Activated T-helper 1 cell treated with anti-CD3 and anti-CD28 coated beads, Interleukin-12 subunit alpha, Interleukin-12 subunit beta, Interleukin-2, Interleukin-4 antibody, amounts not matched to agents 30 ng/mL and 10 ng/mL and 1 ng/mL, durations not matched to agents 14 hours and 24 hours and 36 hours (primary cell): ENCODE measurements at regions not wholly inside any gene's neighbourhood (a gene's known extent, or its start where the extent isn't known, plus 50 kb on each side); places are given as distances from the start of the nearest gene placed in this dataset.

Experiments used
- DNase-seq: peaks from one replicate; pipeline ENCODE4 v3.0.0; 2021; ENCODE audit warnings: low spot score
- H3K27ac Mint-ChIP-seq: one replicate; pipeline ENCODE4 v1.8.0; 2021; ENCODE audit warnings: mild to moderate bottlenecking, mixed read lengths
- H3K27me3 Mint-ChIP-seq: one replicate; pipeline ENCODE4 v1.8.0; 2022; ENCODE audit warnings: mild to moderate bottlenecking, moderate library complexity, mixed read lengths; ENCODE audit not compliant: insufficient read depth
- H3K36me3 Mint-ChIP-seq: one replicate; pipeline ENCODE4 v1.8.0; 2021; ENCODE audit warnings: low read depth, mixed read lengths
- H3K4me1 Mint-ChIP-seq: one replicate; pipeline ENCODE4 v1.8.0; 2021; ENCODE audit warnings: low read depth, mixed read lengths
- H3K4me3 Mint-ChIP-seq: one replicate; pipeline ENCODE4 v1.8.0; 2021; ENCODE audit warnings: mild to moderate bottlenecking, moderate library complexity, mixed read lengths
- H3K9me3 Mint-ChIP-seq: one replicate; pipeline ENCODE4 v1.8.0; 2021; ENCODE audit warnings: mixed read lengths
- intact Hi-C: fragments of 100-400 bp; cut with micrococcal nuclease; formaldehyde crosslinking; loops from one replicate; pipeline ENCODE4 v1.15.1; 2024

DNA sequence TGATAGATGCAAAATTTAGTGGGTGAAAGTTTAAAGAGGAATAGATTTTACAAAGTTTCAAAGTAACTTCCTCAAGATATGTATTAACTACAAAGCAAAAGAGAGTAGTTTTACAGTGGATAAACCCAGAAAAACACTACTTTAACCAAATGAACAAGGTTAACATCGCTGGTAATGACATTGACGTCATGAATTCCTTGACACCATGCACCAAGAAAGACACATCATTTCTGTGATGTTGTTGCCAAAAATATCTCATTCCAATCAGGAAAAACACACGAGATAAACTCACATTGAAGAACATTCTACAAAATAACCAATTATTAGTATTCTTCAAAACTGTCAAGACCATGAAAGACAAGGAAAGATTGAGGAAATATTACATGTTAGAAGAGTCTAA, 605.6 kb upstream of the SETBP1 start:
- H3K27ac Mint-ChIP-seq = no peak overlapping the region
- no peaks in the 10 kb centered on the region for H3K4me1 Mint-ChIP-seq
- no peaks in the 10 kb centered on the region for H3K27me3 Mint-ChIP-seq
- intact Hi-C loops = no loop called here
- no peak for DNase-seq
- no peak overlapping the region for H3K4me3 Mint-ChIP-seq
- H3K36me3 Mint-ChIP-seq = no peaks in the 10 kb centered on the region
- no peaks in the 10 kb centered on the region for H3K9me3 Mint-ChIP-seq

DNA sequence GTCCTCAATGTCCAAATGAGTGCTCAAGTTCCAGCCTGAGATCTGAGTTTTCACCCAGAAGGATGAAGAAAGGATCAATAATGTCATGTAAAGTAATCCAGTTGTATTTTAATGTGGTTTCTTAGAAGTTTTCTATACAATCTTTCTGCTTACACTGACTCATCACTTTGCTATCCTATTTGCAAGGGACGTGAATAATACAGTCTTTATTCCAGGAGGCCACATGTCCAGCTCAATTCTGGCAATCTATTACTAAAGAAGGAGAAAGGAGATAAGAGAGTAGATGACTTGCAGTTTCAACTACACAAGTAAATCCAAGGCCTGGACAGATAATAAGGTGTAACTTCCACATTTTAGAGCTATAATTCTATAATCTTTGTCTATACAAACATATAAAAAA, 601.1 kb upstream of the SETBP1 start:
- intact Hi-C loops = no loop called here
- no peak overlapping the region for H3K27ac Mint-ChIP-seq
- no peak for DNase-seq
- H3K4me1 Mint-ChIP-seq = no peaks in the 10 kb centered on the region
- no peaks in the 10 kb centered on the region for H3K9me3 Mint-ChIP-seq
- no peak overlapping the region for H3K4me3 Mint-ChIP-seq
- no peaks in the 10 kb centered on the region for H3K27me3 Mint-ChIP-seq
- H3K36me3 Mint-ChIP-seq = no peaks in the 10 kb centered on the region

DNA sequence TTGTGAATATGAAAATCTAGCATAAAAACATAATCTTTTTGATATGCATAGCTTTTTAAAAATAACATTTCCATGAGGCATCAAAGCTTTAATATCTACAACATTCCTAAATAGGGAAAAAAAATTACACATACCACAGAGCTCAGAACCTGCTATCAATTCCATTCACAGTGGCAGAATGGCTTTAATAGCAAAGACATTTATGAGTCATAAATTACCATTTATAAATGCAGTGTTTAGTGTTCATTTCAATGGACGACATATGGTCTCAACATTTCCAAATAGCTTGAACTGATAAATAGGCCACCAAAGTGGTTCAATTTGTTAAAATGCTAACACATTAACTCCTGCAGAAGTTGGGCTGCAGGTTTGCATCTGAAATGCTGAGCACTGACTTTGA, 600.6 kb upstream of the SETBP1 start:
- DNase-seq = no peak
- Mint-ChIP-seq H3K27me3 (no peaks in the 10 kb centered on the region), H3K4me1 (no peaks in the 10 kb centered on the region), H3K9me3 (no peaks in the 10 kb centered on the region), H3K36me3 (no peaks in the 10 kb centered on the region), H3K27ac (no peak overlapping the region), H3K4me3 (no peak overlapping the region)
- intact Hi-C loops = no loop called here

DNA sequence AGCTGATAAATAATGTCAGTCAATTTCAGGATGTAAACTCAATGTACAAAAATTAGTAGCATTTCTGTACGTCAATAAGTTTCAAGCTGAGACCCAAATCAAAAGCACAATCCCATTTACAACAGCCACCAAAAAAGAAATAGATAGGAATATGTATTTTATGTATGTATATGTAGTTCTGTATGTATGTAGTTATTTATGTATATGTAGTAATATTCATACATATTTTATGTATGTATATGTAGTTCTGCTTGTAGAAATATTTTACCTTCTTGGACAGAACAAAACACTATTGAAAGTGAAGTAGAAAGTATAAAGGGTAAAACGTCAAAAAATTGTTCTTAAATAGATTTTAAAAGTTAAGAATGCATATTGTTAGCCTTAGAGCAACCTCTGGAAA, 591.0 kb upstream of the SETBP1 start:
- intact Hi-C loops = no loop called here

DNA sequence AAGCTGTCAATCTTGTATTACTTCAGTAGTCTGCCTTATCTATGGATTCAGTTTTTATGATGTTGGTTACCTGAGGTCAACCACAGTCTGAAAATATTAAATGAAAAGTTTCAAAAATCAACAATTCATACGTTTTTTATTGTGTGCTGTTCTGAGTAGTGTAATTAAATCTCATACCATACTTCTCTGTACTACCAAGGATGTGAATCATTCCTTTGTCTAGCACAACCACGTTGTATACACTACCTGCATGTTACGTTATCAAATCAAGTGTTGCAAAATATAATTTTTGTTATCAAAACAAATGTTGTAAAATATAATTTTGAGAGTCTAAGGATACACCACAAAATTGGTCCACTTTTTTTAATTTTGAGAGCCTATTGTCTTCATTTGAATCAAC, 590.2 kb upstream of the SETBP1 start:
- Mint-ChIP-seq H3K4me1 (no peaks in the 10 kb centered on the region), H3K27me3 (no peaks in the 10 kb centered on the region), H3K27ac (no peak overlapping the region), H3K36me3 (no peaks in the 10 kb centered on the region), H3K4me3 (no peak overlapping the region), H3K9me3 (peaks cover 9% of the 10 kb centered on the region)
- intact Hi-C loops = no loop called here
- no peak for DNase-seq

More for the DNA sequence above, 591.0 kb upstream of the SETBP1 start:
- H3K27ac Mint-ChIP-seq = no peak overlapping the region
- no peaks in the 10 kb centered on the region for H3K27me3 Mint-ChIP-seq
- H3K4me3 Mint-ChIP-seq = no peak overlapping the region
- H3K9me3 Mint-ChIP-seq = peaks cover 1% of the 10 kb centered on the region
- no peaks in the 10 kb centered on the region for H3K36me3 Mint-ChIP-seq
- H3K4me1 Mint-ChIP-seq = no peaks in the 10 kb centered on the region
- no peak for DNase-seq

DNA sequence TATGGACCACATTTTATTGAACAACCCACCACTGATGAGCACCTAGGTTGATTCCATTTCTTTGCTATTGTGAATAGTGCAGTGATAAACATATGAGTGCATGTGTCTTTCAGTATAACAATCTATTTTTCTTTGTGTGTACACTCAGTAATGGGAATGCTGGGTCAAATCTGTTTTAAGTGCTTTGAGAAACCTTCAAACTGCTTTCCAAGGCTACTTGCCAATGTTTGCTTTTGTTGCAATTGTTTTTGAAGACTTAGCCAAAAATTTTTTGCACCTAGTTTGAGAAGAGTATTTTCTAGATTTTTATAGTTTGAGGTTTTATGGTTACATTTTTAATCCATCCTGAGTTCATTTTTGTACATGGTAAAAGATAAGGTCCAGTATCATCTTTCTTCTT, 587.4 kb upstream of the SETBP1 start:
- H3K36me3 Mint-ChIP-seq = no peaks in the 10 kb centered on the region
- no peak for DNase-seq
- peaks cover 12% of the 10 kb centered on the region for H3K9me3 Mint-ChIP-seq
- no peaks in the 10 kb centered on the region for H3K27me3 Mint-ChIP-seq
- no peaks in the 10 kb centered on the region for H3K4me1 Mint-ChIP-seq
- H3K27ac Mint-ChIP-seq = no peak overlapping the region
- intact Hi-C loops = no loop called here
- H3K4me3 Mint-ChIP-seq = no peak overlapping the region

GRCh38 chr18:44096016-44096415, 584.7 kb upstream of the SETBP1 start:
- DNase-seq = no peak
- intact Hi-C loops = no loop called here
- Mint-ChIP-seq H3K27ac (no peak overlapping the region), H3K27me3 (no peaks in the 10 kb centered on the region), H3K9me3 (peaks cover 12% of the 10 kb centered on the region), H3K4me3 (no peak overlapping the region), H3K4me1 (no peaks in the 10 kb centered on the region), H3K36me3 (no peaks in the 10 kb centered on the region)

DNA sequence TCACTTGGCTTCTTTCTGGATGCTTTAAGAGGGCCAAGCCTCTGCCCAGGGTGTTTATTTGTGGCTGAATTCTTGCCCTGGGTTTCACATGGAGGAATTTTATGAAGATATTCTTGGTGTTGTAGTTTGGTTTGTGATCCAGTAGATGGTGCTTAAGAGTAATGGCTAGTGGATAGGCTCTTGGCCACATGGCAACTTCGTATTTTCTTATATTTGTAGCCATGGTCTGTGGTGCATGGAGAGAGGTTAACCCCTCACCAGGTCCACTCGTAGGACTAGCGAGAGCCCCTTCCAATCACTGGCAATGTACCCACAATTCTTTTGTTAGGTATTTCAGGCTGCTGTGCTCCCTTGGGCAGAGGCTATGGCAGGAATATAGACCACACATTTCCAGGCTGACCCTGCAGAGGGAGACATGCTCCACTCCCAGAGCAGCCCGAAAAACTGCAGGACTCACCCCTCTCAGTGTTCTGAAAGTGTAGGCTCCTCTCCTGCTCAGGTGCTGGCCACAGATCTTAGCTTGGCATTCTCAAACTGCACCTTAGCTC, 582.1 kb upstream of the SETBP1 start:
- no peaks in the 10 kb centered on the region for H3K27me3 Mint-ChIP-seq
- no peak overlapping the region for H3K4me3 Mint-ChIP-seq
- no peak for DNase-seq
- intact Hi-C loops = no loop called here
- peaks cover 12% of the 10 kb centered on the region for H3K9me3 Mint-ChIP-seq
- H3K36me3 Mint-ChIP-seq = no peaks in the 10 kb centered on the region
- no peak overlapping the region for H3K27ac Mint-ChIP-seq
- H3K4me1 Mint-ChIP-seq = no peaks in the 10 kb centered on the region

DNA sequence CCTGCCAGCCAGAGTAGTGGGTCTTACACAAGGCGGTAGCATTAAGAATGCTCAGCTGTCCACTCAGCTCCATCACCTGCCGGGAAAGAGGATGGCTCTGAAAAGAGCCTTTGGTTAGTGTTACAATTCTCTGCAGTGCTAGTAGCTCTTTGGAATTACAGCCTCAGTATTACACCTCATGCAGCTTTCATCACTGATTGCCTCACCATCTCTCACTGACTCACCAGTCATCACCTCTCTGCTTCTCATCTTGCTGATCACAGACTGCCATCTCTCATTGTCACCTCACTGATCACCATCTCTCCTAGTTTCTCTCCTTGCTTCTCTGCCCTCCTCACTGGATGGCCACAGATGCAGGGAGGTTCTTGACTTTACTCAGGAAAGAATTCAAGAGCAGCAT, 573.5 kb upstream of the SETBP1 start:
- Mint-ChIP-seq H3K4me3 (no peak overlapping the region), H3K4me1 (no peaks in the 10 kb centered on the region), H3K36me3 (no peaks in the 10 kb centered on the region), H3K27ac (no peak overlapping the region), H3K27me3 (no peaks in the 10 kb centered on the region), H3K9me3 (no peaks in the 10 kb centered on the region)
- intact Hi-C loops = no loop called here
- DNase-seq = no peak

DNA sequence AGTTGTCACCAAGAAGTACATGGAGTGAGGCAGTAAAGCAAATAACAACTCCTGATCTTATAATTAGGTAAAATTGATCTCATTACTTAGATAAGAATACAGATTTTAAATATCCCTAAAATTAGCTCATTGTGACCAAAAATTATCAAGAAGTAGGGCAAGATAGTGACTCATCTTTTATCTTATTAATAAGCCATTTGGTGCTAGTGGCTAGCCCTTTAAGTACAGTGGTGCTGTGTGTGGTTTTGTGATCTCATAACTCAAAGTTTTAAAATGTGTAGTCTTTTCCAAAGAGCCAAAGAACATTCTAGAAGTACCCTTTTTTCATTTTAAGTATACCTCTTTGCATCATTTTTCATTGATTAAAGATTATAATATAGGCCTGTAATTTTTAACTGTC, 569.4 kb upstream of the SETBP1 start:
- intact Hi-C loops = no loop called here

GRCh38 chr18:44117821-44118220, 562.9 kb upstream of the SETBP1 start:
- Mint-ChIP-seq H3K36me3 (no peaks in the 10 kb centered on the region), H3K4me1 (no peaks in the 10 kb centered on the region), H3K9me3 (peaks cover 3% of the 10 kb centered on the region), H3K4me3 (no peak overlapping the region), H3K27ac (no peak overlapping the region), H3K27me3 (no peaks in the 10 kb centered on the region)
- DNase-seq = no peak
- intact Hi-C loops = no loop called here

More for the DNA sequence above, 569.4 kb upstream of the SETBP1 start:
- no peaks in the 10 kb centered on the region for H3K4me1 Mint-ChIP-seq
- peaks cover 3% of the 10 kb centered on the region for H3K9me3 Mint-ChIP-seq
- no peaks in the 10 kb centered on the region for H3K36me3 Mint-ChIP-seq
- no peak overlapping the region for H3K27ac Mint-ChIP-seq
- H3K4me3 Mint-ChIP-seq = no peak overlapping the region
- DNase-seq = no peak
- no peaks in the 10 kb centered on the region for H3K27me3 Mint-ChIP-seq

DNA sequence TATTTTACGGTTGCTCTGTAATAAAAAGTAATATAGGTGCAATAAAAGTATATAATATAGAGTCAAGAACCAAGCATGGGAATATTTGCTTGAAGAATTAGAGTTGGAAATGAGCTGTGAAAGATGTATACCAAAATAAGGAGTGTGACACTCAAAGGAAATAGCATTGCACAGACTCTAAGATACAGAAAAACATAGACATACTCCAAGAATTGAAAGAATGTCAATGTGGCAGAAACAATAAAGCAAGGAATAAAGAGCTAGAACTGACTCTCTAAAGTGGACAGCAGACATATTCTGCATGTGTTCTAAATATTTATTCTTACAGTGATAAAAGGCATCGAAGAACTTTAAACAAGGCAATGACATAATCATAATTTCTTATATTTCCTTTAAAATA, 561.1 kb upstream of the SETBP1 start:
- no peak overlapping the region for H3K27ac Mint-ChIP-seq
- no peaks in the 10 kb centered on the region for H3K27me3 Mint-ChIP-seq
- DNase-seq = no peak
- intact Hi-C loops = no loop called here
- H3K4me1 Mint-ChIP-seq = no peaks in the 10 kb centered on the region
- H3K9me3 Mint-ChIP-seq = peaks cover 3% of the 10 kb centered on the region
- no peak overlapping the region for H3K4me3 Mint-ChIP-seq
- H3K36me3 Mint-ChIP-seq = no peaks in the 10 kb centered on the region

DNA sequence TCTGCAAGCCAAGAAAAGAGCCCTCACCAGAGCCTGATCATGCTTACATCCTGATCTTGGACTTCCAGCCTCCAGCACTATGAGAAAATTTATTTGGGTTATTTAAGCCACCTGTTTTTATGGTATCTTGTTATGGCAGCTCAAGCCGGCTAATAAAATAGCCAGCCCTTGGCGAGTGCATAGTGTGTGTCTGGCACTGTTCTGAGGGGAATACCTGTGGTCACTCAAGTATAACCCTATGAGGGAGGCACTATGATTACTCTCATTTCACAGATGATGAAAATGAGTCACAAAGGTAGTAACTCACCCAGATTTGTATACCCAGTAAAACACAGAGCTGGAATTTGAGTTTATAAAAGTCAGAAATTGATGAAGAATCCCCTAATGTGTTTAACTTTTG, 556.9 kb upstream of the SETBP1 start:
- Mint-ChIP-seq H3K4me3 (no peak overlapping the region), H3K9me3 (no peaks in the 10 kb centered on the region), H3K27ac (no peak overlapping the region), H3K27me3 (no peaks in the 10 kb centered on the region), H3K4me1 (no peaks in the 10 kb centered on the region), H3K36me3 (no peaks in the 10 kb centered on the region)
- intact Hi-C loops = no loop called here
- no peak for DNase-seq

GRCh38 chr18:44125446-44125845, 555.2 kb upstream of the SETBP1 start:
- no peaks in the 10 kb centered on the region for H3K27me3 Mint-ChIP-seq
- H3K4me3 Mint-ChIP-seq = no peak overlapping the region
- intact Hi-C loops = no loop called here
- no peak overlapping the region for H3K27ac Mint-ChIP-seq
- no peaks in the 10 kb centered on the region for H3K4me1 Mint-ChIP-seq
- no peak for DNase-seq
- no peaks in the 10 kb centered on the region for H3K9me3 Mint-ChIP-seq
- no peaks in the 10 kb centered on the region for H3K36me3 Mint-ChIP-seq
